Naive B cell (primary cell): ENCODE measurements at regions not wholly inside any gene's neighbourhood (a gene's known extent, or its start where the extent isn't known, plus 50 kb on each side); places are given as distances from the start of the nearest gene placed in this dataset.
A peak's percentile ranks its signal among the peaks of the same experiment; 100 is the strongest.
"Not testable (repeated sequence)": the region's sequence is repeated elsewhere in the genome, so short reads cannot be mapped to it uniquely, and the experiment has no call there.

Experiments used
- ATAC-seq, 2 donors: fragments of 150-1000 bp; cut with Tn5 transposase; 2 replicates each; pipeline ENCODE4 v1.10.0; 2021; ENCODE audit warnings: low read depth in 2 of 2, mild to moderate bottlenecking in 2 of 2, moderate library complexity in 2 of 2
- DNase-seq: peaks from one replicate; pipeline ENCODE4 v3.0.0; 2022
- H3K27ac Mint-ChIP-seq, 6 donors: one replicate each; pipeline ENCODE4 v1.8.0; 2020 to 2022; ENCODE audit warnings: mild to moderate bottlenecking in 6 of 6, mixed read lengths in 6 of 6, moderate library complexity in 5 of 6, inconsistent platforms in 2 of 6
- H3K27me3 Mint-ChIP-seq, 3 donors: one replicate each; pipeline ENCODE4 v1.8.0; 2021 to 2022; ENCODE audit warnings: mixed read lengths in 3 of 3, mild to moderate bottlenecking in 1 of 3
- H3K36me3 Mint-ChIP-seq, 2 donors: one replicate each; pipeline ENCODE4 v1.8.0; 2020 to 2022; ENCODE audit warnings: mixed read lengths in 2 of 2, inconsistent platforms in 1 of 2, mild to moderate bottlenecking in 1 of 2
- H3K4me1 Mint-ChIP-seq, 3 donors: one replicate each; pipeline ENCODE4 v1.8.0; 2020 to 2022; ENCODE audit warnings: mixed read lengths in 3 of 3, inconsistent platforms in 1 of 3, mild to moderate bottlenecking in 1 of 3, moderate library complexity in 1 of 3
- H3K4me3 Mint-ChIP-seq, 8 donors: one replicate each; pipeline ENCODE4 v1.8.0; 2020 to 2022; ENCODE audit warnings: mild to moderate bottlenecking in 8 of 8, mixed read lengths in 8 of 8, moderate library complexity in 8 of 8, inconsistent platforms in 2 of 8
- H3K9me3 Mint-ChIP-seq, 7 donors: one replicate each; pipeline ENCODE4 v1.8.0; 2020 to 2022; ENCODE audit warnings: mixed read lengths in 7 of 7, mild to moderate bottlenecking in 5 of 7, inconsistent platforms in 2 of 7, moderate library complexity in 1 of 7

GRCh38 chr6:776951-777350, 84.0 kb upstream of the EXOC2 start:
- Mint-ChIP-seq H3K9me3 (peaks cover 0 to 9% (median 6%) of the 10 kb centered on the region in 7 donors), H3K27ac (no peak overlapping the region), H3K4me1 (no peaks in the 10 kb centered on the region), H3K36me3 (no peaks in the 10 kb centered on the region), H3K27me3 (peaks cover 37 to 60% (median 42%) of the 10 kb centered on the region in 3 donors), H3K4me3 (no peak overlapping the region)
- ATAC-seq (no peak), DNase-seq (no peak)

- no peak for ATAC-seq
- H3K4me3 Mint-ChIP-seq: no peak overlapping the region
Observed at GRCh38 chr6:776528-776931, 83.6 kb upstream of the EXOC2 start.

GRCh38 chr6:775863-776262, 82.9 kb upstream of the EXOC2 start:
- Mint-ChIP-seq H3K9me3 (peaks cover 0 to 12% (median 9%) of the 10 kb centered on the region in 7 donors), H3K4me1 (no peaks in the 10 kb centered on the region), H3K27ac (no peak overlapping the region), H3K4me3 (no peak overlapping the region), H3K36me3 (no peaks in the 10 kb centered on the region), H3K27me3 (peaks cover 32 to 63% (median 34%) of the 10 kb centered on the region in 3 donors)
- DNase-seq: no peak
- no peak for ATAC-seq

More at GRCh38 chr6:776528-776931, 83.6 kb upstream of the EXOC2 start:
- Mint-ChIP-seq H3K36me3 (no peaks in the 10 kb centered on the region), H3K27me3 (peaks cover 33 to 61% (median 38%) of the 10 kb centered on the region in 3 donors), H3K27ac (no peak overlapping the region), H3K9me3 (peaks cover 0 to 11% (median 9%) of the 10 kb centered on the region in 7 donors), H3K4me1 (no peaks in the 10 kb centered on the region)
- no peak for DNase-seq

- H3K27me3 Mint-ChIP-seq: peaks cover 35 to 70% (median 35%) of the 10 kb centered on the region in 3 donors
- not testable (repeated sequence) for H3K4me3 Mint-ChIP-seq, H3K4me1 Mint-ChIP-seq, ATAC-seq, DNase-seq, H3K36me3 Mint-ChIP-seq, H3K27ac Mint-ChIP-seq
- peaks cover 0 to 17% (median 12%) of the 10 kb centered on the region in 7 donors for H3K9me3 Mint-ChIP-seq
Observed at GRCh38 chr6:771683-772082, 78.7 kb upstream of the EXOC2 start.

GRCh38 chr6:767755-768512, 75.0 kb upstream of the EXOC2 start:
- Mint-ChIP-seq H3K4me1 (no peaks in the 10 kb centered on the region), H3K9me3 (peaks cover 0 to 17% (median 8%) of the 10 kb centered on the region in 7 donors), H3K27me3 (peaks cover 39 to 64% (median 39%) of the 10 kb centered on the region in 3 donors), H3K4me3 (no peak overlapping the region), H3K36me3 (no peaks in the 10 kb centered on the region), H3K27ac (no peak overlapping the region)
- no peak for DNase-seq
- ATAC-seq: no peak

GRCh38 chr6:766625-767024, 73.7 kb upstream of the EXOC2 start:
- H3K27ac Mint-ChIP-seq: no peak overlapping the region
- peaks cover 0 to 8% (median 2%) of the 10 kb centered on the region in 7 donors for H3K9me3 Mint-ChIP-seq
- no peaks in the 10 kb centered on the region for H3K36me3 Mint-ChIP-seq
- no peak for ATAC-seq
- H3K4me1 Mint-ChIP-seq: no peaks in the 10 kb centered on the region
- DNase-seq: no peak
- peaks cover 39 to 60% (median 45%) of the 10 kb centered on the region in 3 donors for H3K27me3 Mint-ChIP-seq
- no peak overlapping the region for H3K4me3 Mint-ChIP-seq

- Mint-ChIP-seq H3K4me1 (no peaks in the 10 kb centered on the region), H3K27me3 (peaks cover 25 to 44% (median 27%) of the 10 kb centered on the region in 3 donors), H3K9me3 (peaks cover 0 to 1% (median 0%) of the 10 kb centered on the region in 7 donors), H3K36me3 (peaks cover under 1 to 1% of the 10 kb centered on the region in 2 donors), H3K4me3 (no peak overlapping the region), H3K27ac (no peak overlapping the region)
- no peak for DNase-seq
- no peak for ATAC-seq
Observed at GRCh38 chr6:761997-762396, 69.1 kb upstream of the EXOC2 start.

- peak overlapping the region in 1 of 6 donors; percentile 58 for H3K27ac Mint-ChIP-seq
- peaks cover 25 to 48% (median 34%) of the 10 kb centered on the region in 3 donors for H3K27me3 Mint-ChIP-seq
- ATAC-seq: no peak
- H3K4me3 Mint-ChIP-seq: no peak overlapping the region
- H3K4me1 Mint-ChIP-seq: no peaks in the 10 kb centered on the region
- peaks cover 0 to 4% (median 0%) of the 10 kb centered on the region in 7 donors for H3K9me3 Mint-ChIP-seq
- H3K36me3 Mint-ChIP-seq: peaks cover 4 to 7% of the 10 kb centered on the region in 2 donors
- no peak for DNase-seq
Observed at GRCh38 chr6:760982-761955, 68.3 kb upstream of the EXOC2 start.

GRCh38 chr6:759729-760128, 66.8 kb upstream of the EXOC2 start:
- Mint-ChIP-seq H3K36me3 (peaks cover 4 to 7% of the 10 kb centered on the region in 2 donors), H3K4me3 (no peak overlapping the region), H3K27me3 (peaks cover 21 to 43% (median 30%) of the 10 kb centered on the region in 3 donors), H3K27ac (no peak overlapping the region), H3K4me1 (peaks cover 0 to 3% (median 0%) of the 10 kb centered on the region in 3 donors), H3K9me3 (peaks cover 0 to 4% (median 0%) of the 10 kb centered on the region in 7 donors)
- DNase-seq: no peak
- no peak for ATAC-seq

GRCh38 chr6:756224-756623, 63.3 kb upstream of the EXOC2 start:
- ATAC-seq (no peak), DNase-seq (no peak)
- peaks cover 0 to 4% (median 0%) of the 10 kb centered on the region in 7 donors for H3K9me3 Mint-ChIP-seq
- peaks cover 0 to 3% (median 0%) of the 10 kb centered on the region in 3 donors for H3K4me1 Mint-ChIP-seq
- H3K27ac Mint-ChIP-seq: no peak overlapping the region
- no peak overlapping the region for H3K4me3 Mint-ChIP-seq
- H3K27me3 Mint-ChIP-seq: peaks cover 7 to 23% (median 16%) of the 10 kb centered on the region in 3 donors
- H3K36me3 Mint-ChIP-seq: peaks cover 4 to 7% of the 10 kb centered on the region in 2 donors

GRCh38 chr6:754202-754601, 61.3 kb upstream of the EXOC2 start:
- Mint-ChIP-seq H3K4me3 (no peak overlapping the region), H3K27ac (no peak overlapping the region), H3K36me3 (peaks cover 4 to 7% of the 10 kb centered on the region in 2 donors), H3K27me3 (peaks cover 3 to 20% (median 16%) of the 10 kb centered on the region in 3 donors), H3K4me1 (peaks cover 0 to 3% (median 0%) of the 10 kb centered on the region in 3 donors), H3K9me3 (peaks cover 0 to 4% (median 0%) of the 10 kb centered on the region in 7 donors)
- no peak for DNase-seq
- no peak for ATAC-seq

- H3K27me3 Mint-ChIP-seq: peaks cover 3 to 21% (median 16%) of the 10 kb centered on the region in 3 donors
- peaks cover 0 to 4% (median 0%) of the 10 kb centered on the region in 7 donors for H3K9me3 Mint-ChIP-seq
- H3K4me3 Mint-ChIP-seq: no peak overlapping the region
- peaks cover 0 to 3% (median 0%) of the 10 kb centered on the region in 3 donors for H3K4me1 Mint-ChIP-seq
- H3K36me3 Mint-ChIP-seq: peaks cover 4 to 7% of the 10 kb centered on the region in 2 donors
- ATAC-seq: no peak
- no peak for DNase-seq
- H3K27ac Mint-ChIP-seq: no peak overlapping the region
Observed at GRCh38 chr6:753486-753885, 60.5 kb upstream of the EXOC2 start.

GRCh38 chr6:752438-752837, 59.5 kb upstream of the EXOC2 start:
- Mint-ChIP-seq H3K27me3 (peaks cover 0 to 21% (median 19%) of the 10 kb centered on the region in 3 donors), H3K36me3 (peaks cover 4 to 7% of the 10 kb centered on the region in 2 donors), H3K9me3 (peaks cover 0 to 4% (median 0%) of the 10 kb centered on the region in 7 donors), H3K4me1 (peaks cover 0 to 3% (median 0%) of the 10 kb centered on the region in 3 donors), H3K4me3 (no peak overlapping the region), H3K27ac (no peak overlapping the region)
- DNase-seq (no peak), ATAC-seq (no peak)
